Peyer's patch (tissue), 4 donors: ENCODE measurements at regions not wholly inside any gene's neighbourhood (a gene's known extent, or its start where the extent isn't known, plus 50 kb on each side); places are given as distances from the start of the nearest gene placed in this dataset.

Experiments used
- POLR2A ChIP-seq, 2 donors: fragments of 450-650 bp; IDR thresholded peaks; one replicate each; pipeline ENCODE4 v1.5.1; 2017; ENCODE audit warnings: antibody characterized with exemption in 2 of 2, mild to moderate bottlenecking in 2 of 2, moderate library complexity in 2 of 2
- TF ChIP-seq, protein P1 (sequence below), 6 experiments: fragments of 450-650 bp in 4 of 6; fragments of 200-600 bp in 2 of 6; sonication (generic) in 1 of 6; IDR thresholded peaks; one replicate each; pipeline ENCODE4 v1.5.1; 2017 to 2019; ENCODE audit warnings: antibody characterized with exemption in 6 of 6, mild to moderate bottlenecking in 3 of 6, moderate library complexity in 1 of 6

DNA sequence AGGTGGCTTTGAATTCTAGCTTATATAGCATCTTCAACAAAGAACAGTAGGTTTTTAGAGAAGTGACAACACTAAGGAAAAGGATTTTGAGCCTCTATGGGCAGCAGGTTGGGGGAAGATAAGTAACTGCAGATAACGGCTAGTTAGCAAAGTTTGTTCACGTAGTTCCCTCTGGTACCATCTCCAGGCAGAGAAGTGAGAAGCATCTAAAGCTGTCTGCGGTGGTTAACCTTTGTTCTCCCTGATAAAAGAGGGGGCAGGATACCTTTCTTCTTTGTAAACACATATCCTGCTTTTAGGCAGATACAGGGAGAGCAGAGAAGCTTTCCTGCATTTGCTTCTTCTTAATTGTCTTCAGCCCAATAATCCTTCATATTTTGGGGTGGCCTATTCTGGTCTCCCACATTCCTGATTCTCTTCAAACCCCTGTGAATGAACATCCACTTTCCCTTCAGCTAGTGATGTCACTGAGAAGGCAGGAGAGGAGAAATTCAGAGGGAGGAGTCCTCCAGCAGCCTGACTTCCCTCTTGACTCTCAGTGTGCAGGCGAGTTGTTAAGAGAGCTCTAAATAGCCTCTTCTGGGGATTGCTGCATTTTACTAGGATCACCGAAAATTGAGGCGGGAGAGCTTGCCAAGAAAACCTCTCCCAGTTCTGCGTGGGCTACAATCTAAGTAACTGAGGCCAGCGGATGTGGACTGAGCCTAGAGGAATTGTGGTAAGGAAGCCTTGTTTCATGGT is 393.7 kb upstream of the C2CD4B start:
- TF ChIP-seq, protein P1, sequence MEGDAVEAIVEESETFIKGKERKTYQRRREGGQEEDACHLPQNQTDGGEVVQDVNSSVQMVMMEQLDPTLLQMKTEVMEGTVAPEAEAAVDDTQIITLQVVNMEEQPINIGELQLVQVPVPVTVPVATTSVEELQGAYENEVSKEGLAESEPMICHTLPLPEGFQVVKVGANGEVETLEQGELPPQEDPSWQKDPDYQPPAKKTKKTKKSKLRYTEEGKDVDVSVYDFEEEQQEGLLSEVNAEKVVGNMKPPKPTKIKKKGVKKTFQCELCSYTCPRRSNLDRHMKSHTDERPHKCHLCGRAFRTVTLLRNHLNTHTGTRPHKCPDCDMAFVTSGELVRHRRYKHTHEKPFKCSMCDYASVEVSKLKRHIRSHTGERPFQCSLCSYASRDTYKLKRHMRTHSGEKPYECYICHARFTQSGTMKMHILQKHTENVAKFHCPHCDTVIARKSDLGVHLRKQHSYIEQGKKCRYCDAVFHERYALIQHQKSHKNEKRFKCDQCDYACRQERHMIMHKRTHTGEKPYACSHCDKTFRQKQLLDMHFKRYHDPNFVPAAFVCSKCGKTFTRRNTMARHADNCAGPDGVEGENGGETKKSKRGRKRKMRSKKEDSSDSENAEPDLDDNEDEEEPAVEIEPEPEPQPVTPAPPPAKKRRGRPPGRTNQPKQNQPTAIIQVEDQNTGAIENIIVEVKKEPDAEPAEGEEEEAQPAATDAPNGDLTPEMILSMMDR (IDR thresholded peaks at IDR 0.05) = no peak
- TF ChIP-seq POLR2A (IDR thresholded peaks at IDR 0.05) = no peak
